GM12878 (cell line): ENCODE measurements at regions not wholly inside any gene's neighbourhood (a gene's known extent, or its start where the extent isn't known, plus 50 kb on each side); places are given as distances from the start of the nearest gene placed in this dataset.

Experiments used
- ATAC-seq: fragments of 200-7000 bp; cut with Tn5 transposase; 3 replicates; pipeline ENCODE4 v1.9.1; 2020; ENCODE audit warnings: mild to moderate bottlenecking, moderate library complexity
- BruUV-seq: library from RNA; stranded (reverse); fragments of 400-500 nt; replicated peaks from 2 replicates; lab custom pipeline; 2021; lab: Mats Ljungman, UMichigan
- CTCF ChIA-PET: fragments of 300-600 bp; sonication (Branson Sonifier 250); formaldehyde crosslinking; extraction: SDS; loops from one replicate; lab custom pipeline; 2021; ENCODE audit warnings: inconsistent platforms; lab: Yijun Ruan, JAX
- POLR2A ChIA-PET: fragments of 350-600 bp; formaldehyde crosslinking; extraction: SDS; loops from one replicate; lab custom pipeline; 2021; ENCODE audit warnings: inconsistent platforms; lab: Charles Lee
- RAD21 ChIA-PET: fragments of 300-600 bp; sonication (Branson Sonifier 250); formaldehyde crosslinking; loops from one replicate; lab custom pipeline; 2023; ENCODE audit warnings: antibody characterized with exemption; ENCODE audit not compliant: unreplicated experiment; lab: Charles Lee
- SMC1A ChIA-PET: fragments of 300-600 bp; sonication (Branson Sonifier 250); formaldehyde crosslinking; loops from one replicate; lab custom pipeline; 2023; ENCODE audit not compliant: unreplicated experiment, uncharacterized antibody; lab: Charles Lee
- DNase-seq: peaks from one replicate; pipeline ENCODE4 v3.0.0-alpha.2; 2011; ENCODE audit warnings: low read depth, low spot score
- FAIRE-seq: peaks from 3 replicates; lab custom pipeline; 2011; peaks lifted over from hg19 to GRCh38; lab: Jason Lieb, UNC
- H2AFZ ChIP-seq: 2 replicates; pipeline ENCODE4 v1.6.0; 2011; ENCODE audit warnings: low read depth, low read length, control low read depth; ENCODE audit not compliant: control insufficient read depth
- H3K27ac ChIP-seq: 2 replicates; pipeline ENCODE4 v1.5.1; 2011; ENCODE audit warnings: control low read depth; ENCODE audit not compliant: control insufficient read depth, insufficient read depth
- H3K27me3 ChIP-seq, 2 experiments: replicated peaks in 1 of 2; 2 replicates each; pipeline versions ENCODE4 v1.6.0 to v1.6.1; 2011; ENCODE audit warnings: low read length in 1 of 2; ENCODE audit not compliant: control insufficient read depth in 2 of 2, insufficient read depth in 2 of 2
- H3K36me3 ChIP-seq, 2 experiments: 2 replicates each; pipeline ENCODE4 v1.5.1; 2011; ENCODE audit warnings: low read length in 1 of 2; ENCODE audit not compliant: control insufficient read depth in 2 of 2, insufficient read depth in 2 of 2
- H3K4me1 ChIP-seq: 2 replicates; pipeline ENCODE4 v1.6.1; 2011; ENCODE audit warnings: mild to moderate bottlenecking, low read length, moderate library complexity, mixed read lengths; ENCODE audit not compliant: control insufficient read depth, insufficient read depth
- H3K4me2 ChIP-seq: 2 replicates; pipeline ENCODE4 v1.6.0; 2011; ENCODE audit warnings: control low read depth; ENCODE audit not compliant: control insufficient read depth, insufficient read depth
- H3K4me3 ChIP-seq: fragments of 200-600 bp; sonication (generic); 2 replicates; pipeline ENCODE4 v1.5.1; 2016
- H3K79me2 ChIP-seq: 2 replicates; pipeline ENCODE4 v1.6.0; 2011; ENCODE audit warnings: low read length; ENCODE audit not compliant: control insufficient read depth, insufficient read depth
- H3K9ac ChIP-seq: 2 replicates; pipeline ENCODE4 v1.8.0; 2011; ENCODE audit warnings: low read length, control low read depth, mixed read lengths; ENCODE audit not compliant: control insufficient read depth, insufficient read depth
- H3K9me3 ChIP-seq: replicated peaks from 3 replicates; pipeline ENCODE4 v1.5.1; 2011; ENCODE audit warnings: mild to moderate bottlenecking, low read length; ENCODE audit not compliant: control insufficient read depth, insufficient read depth
- H4K20me1 ChIP-seq: 2 replicates; pipeline ENCODE4 v1.6.0; 2011; ENCODE audit not compliant: control insufficient read depth, insufficient read depth
- ATF3 ChIP-seq: IDR thresholded peaks from 2 replicates; pipeline ENCODE4 v1.6.1; 2011; ENCODE audit warnings: low read depth, mild to moderate bottlenecking, low read length, moderate library complexity, borderline replicate concordance; ENCODE audit errors: extremely low read depth
- BCL3 ChIP-seq: IDR thresholded peaks from 2 replicates; pipeline ENCODE4 v1.6.1; 2011; ENCODE audit warnings: borderline replicate concordance, low read depth, mild to moderate bottlenecking, moderate library complexity, low read length; ENCODE audit not compliant: insufficient read depth, poor library complexity, severe bottlenecking
- BRCA1 ChIP-seq: IDR thresholded peaks from 2 replicates; pipeline ENCODE4 v1.6.1; 2011; ENCODE audit warnings: low read depth, low read length, improper control_type of control experiment
- CBFB ChIP-seq: IDR thresholded peaks from 2 replicates; pipeline ENCODE4 v1.6.1; 2016; ENCODE audit warnings: antibody characterized with exemption, low read depth
- CHD2 ChIP-seq: IDR thresholded peaks from 2 replicates; pipeline ENCODE4 v1.6.1; 2011; ENCODE audit warnings: low read depth, low read length, improper control_type of control experiment, borderline replicate concordance
- E4F1 ChIP-seq: fragments of 450-650 bp; IDR thresholded peaks from 2 replicates; pipeline ENCODE4 v1.6.1; 2018; ENCODE audit warnings: borderline replicate concordance, mild to moderate bottlenecking; ENCODE audit not compliant: partially characterized antibody
- GABPA ChIP-seq: IDR thresholded peaks from 2 replicates; pipeline ENCODE4 v1.6.1; 2014; ENCODE audit warnings: antibody characterized with exemption, low read depth, mild to moderate bottlenecking, inconsistent platforms
- MEF2A ChIP-seq: IDR thresholded peaks from 2 replicates; pipeline ENCODE4 v1.6.1; 2011; ENCODE audit warnings: low read depth, mild to moderate bottlenecking, low read length, moderate library complexity; ENCODE audit not compliant: insufficient read depth
- NRF1 ChIP-seq: conservative IDR thresholded peaks from 2 replicates; pipeline ENCODE4 v1.6.1; 2011; ENCODE audit warnings: mild to moderate bottlenecking, low read depth, low read length, improper control_type of control experiment
- RELB ChIP-seq: fragments of 450-650 bp; IDR thresholded peaks from 2 replicates; pipeline ENCODE4 v1.6.1; 2017; ENCODE audit warnings: low read depth, mild to moderate bottlenecking, moderate library complexity
- TCF7 ChIP-seq: IDR thresholded peaks from 2 replicates; pipeline ENCODE4 v1.6.1; 2014; ENCODE audit warnings: antibody characterized with exemption, borderline replicate concordance
- ZZZ3 ChIP-seq: IDR thresholded peaks from 2 replicates; pipeline ENCODE4 v1.6.1; 2011; ENCODE audit warnings: low read depth; ENCODE audit not compliant: control insufficient read depth, insufficient read length
- WGBS: methylation state at CpG from one replicate; pipeline ENCODE4 v1.1.6; 2016; ENCODE audit warnings: low lambda C conversion rate; ENCODE audit not compliant: insufficient replicate concordance, insufficient coverage; ENCODE audit errors: missing lambda C conversion rate; 5-methylcytosine and 5-hydroxymethylcytosine counted together
- in situ Hi-C: fragments of 300-500 bp; cut with MboI; formaldehyde crosslinking; loops from 9 replicates; pipeline ENCODE4 v1.14.3; 2018; ENCODE audit warnings: mixed read lengths
- intact Hi-C: fragments of 100-400 bp; cut with micrococcal nuclease; formaldehyde crosslinking; loops from one replicate; pipeline ENCODE4 v1.14.2; 2022; ENCODE audit not compliant: unreplicated experiment
- TF ChIP-seq, protein P1 (sequence below): fragments of 450-650 bp; IDR thresholded peaks from 2 replicates; pipeline ENCODE4 v1.6.1; 2017; ENCODE audit warnings: mild to moderate bottlenecking, moderate library complexity

DNA sequence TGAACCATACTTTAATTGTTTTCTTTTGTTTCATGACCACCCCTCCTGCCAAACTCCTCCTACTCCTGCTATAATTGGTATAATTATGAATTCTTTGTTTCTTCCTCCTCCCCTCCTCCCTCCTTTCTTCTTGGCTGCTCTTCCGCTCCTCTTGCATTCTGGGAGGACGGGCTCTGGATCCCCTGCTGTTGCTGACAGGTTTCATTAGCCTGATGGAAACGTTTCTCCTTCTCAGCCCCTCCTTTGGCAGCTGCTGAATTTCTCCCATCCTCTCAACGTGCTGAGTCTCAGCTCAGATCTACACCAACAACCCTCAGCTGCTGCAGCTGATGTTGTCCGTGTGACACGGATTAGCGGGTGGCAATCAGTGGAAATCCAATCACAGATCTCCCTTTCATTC, 97.1 kb upstream of the UBAC2 start:
- ATAC-seq (no peak), DNase-seq (no peak), FAIRE-seq (no peak)
- RAD21 ChIA-PET = no interaction called here
- no peaks in the 10 kb centered on the region for H3K27me3 ChIP-seq
- SMC1A ChIA-PET = no interaction called here
- no peak overlapping the region for H2AFZ ChIP-seq
- H4K20me1 ChIP-seq = no peaks in the 10 kb centered on the region
- POLR2A ChIA-PET = interaction anchor here (0.6 kb wide), 1 partner anchor 566 kb away, joined by 3 read pairs; no protein-coding TSS in a partner anchor
- no TSS peak for BruUV-seq
- H3K4me3 ChIP-seq = no peak overlapping the region
- H3K27ac ChIP-seq = no peak overlapping the region
- H3K9ac ChIP-seq = no peak overlapping the region
- H3K36me3 ChIP-seq = no peaks in the 10 kb centered on the region
- 47% methylated on average over 7 of the region's 7 CpGs for WGBS
- intact Hi-C loops (no loop called here), in situ Hi-C loops (no loop called here)
- H3K4me2 ChIP-seq = no peak overlapping the region
- no peaks in the 10 kb centered on the region for H3K79me2 ChIP-seq
- no peaks in the 10 kb centered on the region for H3K4me1 ChIP-seq
- CTCF ChIA-PET = no interaction called here
- H3K9me3 ChIP-seq = no peaks in the 10 kb centered on the region; the same call in 2 of the 3 replicates
- no peak for TF ChIP-seq TCF7
- no peak for TF ChIP-seq CHD2
- TF ChIP-seq BCL3 = no peak
- TF ChIP-seq RELB = no peak
- no peak for TF ChIP-seq ZZZ3
- TF ChIP-seq BRCA1 = no peak
- TF ChIP-seq, protein P1, sequence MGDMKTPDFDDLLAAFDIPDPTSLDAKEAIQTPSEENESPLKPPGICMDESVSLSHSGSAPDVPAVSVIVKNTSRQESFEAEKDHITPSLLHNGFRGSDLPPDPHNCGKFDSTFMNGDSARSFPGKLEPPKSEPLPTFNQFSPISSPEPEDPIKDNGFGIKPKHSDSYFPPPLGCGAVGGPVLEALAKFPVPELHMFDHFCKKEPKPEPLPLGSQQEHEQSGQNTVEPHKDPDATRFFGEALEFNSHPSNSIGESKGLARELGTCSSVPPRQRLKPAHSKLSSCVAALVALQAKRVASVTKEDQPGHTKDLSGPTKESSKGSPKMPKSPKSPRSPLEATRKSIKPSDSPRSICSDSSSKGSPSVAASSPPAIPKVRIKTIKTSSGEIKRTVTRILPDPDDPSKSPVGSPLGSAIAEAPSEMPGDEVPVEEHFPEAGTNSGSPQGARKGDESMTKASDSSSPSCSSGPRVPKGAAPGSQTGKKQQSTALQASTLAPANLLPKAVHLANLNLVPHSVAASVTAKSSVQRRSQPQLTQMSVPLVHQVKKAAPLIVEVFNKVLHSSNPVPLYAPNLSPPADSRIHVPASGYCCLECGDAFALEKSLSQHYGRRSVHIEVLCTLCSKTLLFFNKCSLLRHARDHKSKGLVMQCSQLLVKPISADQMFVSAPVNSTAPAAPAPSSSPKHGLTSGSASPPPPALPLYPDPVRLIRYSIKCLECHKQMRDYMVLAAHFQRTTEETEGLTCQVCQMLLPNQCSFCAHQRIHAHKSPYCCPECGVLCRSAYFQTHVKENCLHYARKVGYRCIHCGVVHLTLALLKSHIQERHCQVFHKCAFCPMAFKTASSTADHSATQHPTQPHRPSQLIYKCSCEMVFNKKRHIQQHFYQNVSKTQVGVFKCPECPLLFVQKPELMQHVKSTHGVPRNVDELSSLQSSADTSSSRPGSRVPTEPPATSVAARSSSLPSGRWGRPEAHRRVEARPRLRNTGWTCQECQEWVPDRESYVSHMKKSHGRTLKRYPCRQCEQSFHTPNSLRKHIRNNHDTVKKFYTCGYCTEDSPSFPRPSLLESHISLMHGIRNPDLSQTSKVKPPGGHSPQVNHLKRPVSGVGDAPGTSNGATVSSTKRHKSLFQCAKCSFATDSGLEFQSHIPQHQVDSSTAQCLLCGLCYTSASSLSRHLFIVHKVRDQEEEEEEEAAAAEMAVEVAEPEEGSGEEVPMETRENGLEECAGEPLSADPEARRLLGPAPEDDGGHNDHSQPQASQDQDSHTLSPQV = no peak
- no peak for TF ChIP-seq ATF3
- no peak for TF ChIP-seq CBFB
- no peak for TF ChIP-seq E4F1
- no peak for TF ChIP-seq NRF1
- no peak for TF ChIP-seq MEF2A
- no peak for TF ChIP-seq GABPA
